Endothelial cell (in vitro differentiated cells): ENCODE measurements at regions not wholly inside any gene's neighbourhood (a gene's known extent, or its start where the extent isn't known, plus 50 kb on each side); places are given as distances from the start of the nearest gene placed in this dataset.

Experiments used
- DNase-seq: peaks from one replicate; pipeline ENCODE4 v3.0.0; 2021; ENCODE audit warnings: low spot score
- H3K27ac Mint-ChIP-seq: one replicate; pipeline ENCODE4 v1.8.0; 2021; ENCODE audit warnings: mixed read lengths, inconsistent platforms; ENCODE audit not compliant: unreplicated experiment
- H3K27me3 Mint-ChIP-seq: one replicate; pipeline ENCODE4 v1.8.0; 2021; ENCODE audit warnings: mild to moderate bottlenecking, moderate library complexity, mixed read lengths, inconsistent platforms; ENCODE audit not compliant: unreplicated experiment
- H3K36me3 Mint-ChIP-seq: one replicate; pipeline ENCODE4 v1.8.0; 2021; ENCODE audit warnings: mild to moderate bottlenecking, low read depth, mixed read lengths, inconsistent platforms; ENCODE audit not compliant: unreplicated experiment
- H3K4me1 Mint-ChIP-seq: one replicate; pipeline ENCODE4 v1.8.0; 2021; ENCODE audit warnings: mild to moderate bottlenecking, mixed read lengths, inconsistent platforms; ENCODE audit not compliant: unreplicated experiment
- H3K4me3 Mint-ChIP-seq: one replicate; pipeline ENCODE4 v1.8.0; 2021; ENCODE audit warnings: mild to moderate bottlenecking, mixed read lengths, inconsistent platforms; ENCODE audit not compliant: unreplicated experiment
- H3K9me3 Mint-ChIP-seq: one replicate; pipeline ENCODE4 v1.8.0; 2021; ENCODE audit warnings: mixed read lengths, inconsistent platforms; ENCODE audit not compliant: unreplicated experiment
- CTCF ChIP-seq: fragments of 200-600 bp; sonication (generic); IDR thresholded peaks from one replicate; pipeline ENCODE4 v1.5.0; 2021; ENCODE audit warnings: antibody characterized with exemption; ENCODE audit not compliant: unreplicated experiment

GRCh38 chr10:33455029-33455428 lies 120.6 kb upstream of the NRP1 start:
- no peaks in the 10 kb centered on the region for H3K36me3 Mint-ChIP-seq
- DNase-seq: no peak

GRCh38 chr10:33454554-33454953 lies 120.1 kb upstream of the NRP1 start:
- no peak for DNase-seq
- H3K9me3 Mint-ChIP-seq: no peaks in the 10 kb centered on the region
- no peak overlapping the region for H3K27ac Mint-ChIP-seq
- H3K4me3 Mint-ChIP-seq: no peak overlapping the region
- H3K27me3 Mint-ChIP-seq: peaks cover 3% of the 10 kb centered on the region
- no peaks in the 10 kb centered on the region for H3K36me3 Mint-ChIP-seq
- H3K4me1 Mint-ChIP-seq: no peaks in the 10 kb centered on the region
- TF ChIP-seq CTCF: no peak

More at GRCh38 chr10:33455029-33455428, 120.6 kb upstream of the NRP1 start:
- Mint-ChIP-seq H3K4me1 (no peaks in the 10 kb centered on the region), H3K9me3 (no peaks in the 10 kb centered on the region), H3K27ac (no peak overlapping the region), H3K27me3 (peaks cover 3% of the 10 kb centered on the region), H3K4me3 (no peak overlapping the region)
- no peak for TF ChIP-seq CTCF

- Mint-ChIP-seq H3K9me3 (no peaks in the 10 kb centered on the region), H3K27ac (no peak overlapping the region), H3K4me1 (no peaks in the 10 kb centered on the region), H3K27me3 (no peaks in the 10 kb centered on the region), H3K4me3 (no peak overlapping the region), H3K36me3 (no peaks in the 10 kb centered on the region)
- TF ChIP-seq CTCF: no peak
- no peak for DNase-seq
These were observed 118.9 kb upstream of the NRP1 start for GRCh38 chr10:33453081-33454025.

GRCh38 chr10:33448421-33449140 lies 114.1 kb upstream of the NRP1 start:
- H3K4me3 Mint-ChIP-seq: no peak overlapping the region
- H3K36me3 Mint-ChIP-seq: no peaks in the 10 kb centered on the region
- no peaks in the 10 kb centered on the region for H3K4me1 Mint-ChIP-seq
- TF ChIP-seq CTCF: no peak
- no peaks in the 10 kb centered on the region for H3K27me3 Mint-ChIP-seq
- DNase-seq: no peak
- no peak overlapping the region for H3K27ac Mint-ChIP-seq
- H3K9me3 Mint-ChIP-seq: no peaks in the 10 kb centered on the region

- Mint-ChIP-seq H3K4me1 (no peaks in the 10 kb centered on the region), H3K27me3 (no peaks in the 10 kb centered on the region), H3K4me3 (no peak overlapping the region), H3K36me3 (no peaks in the 10 kb centered on the region), H3K27ac (no peak overlapping the region), H3K9me3 (no peaks in the 10 kb centered on the region)
- DNase-seq: no peak
- TF ChIP-seq CTCF: no peak
These were observed 107.1 kb upstream of the NRP1 start for GRCh38 chr10:33441561-33441960.
